ENCODE measurements at regions not wholly inside any gene's neighbourhood (a gene's known extent, or its start where the extent isn't known, plus 50 kb on each side); places are given as distances from the start of the nearest gene placed in this dataset.

- DNase-seq: no peak
Measured at GRCh38 chr5:152337484-152337883, 67.6 kb downstream of the NMUR2 start.

- no peak for DNase-seq
Measured at GRCh38 chr5:152335461-152335860, 69.6 kb downstream of the NMUR2 start.

- peak; percentile 43 for DNase-seq
Measured at GRCh38 chr5:152332716-152333460, 72.2 kb downstream of the NMUR2 start.

- DNase-seq: no peak
Measured at GRCh38 chr5:152331718-152332117, 73.4 kb downstream of the NMUR2 start.

GRCh38 chr5:152331006-152331405, 74.1 kb downstream of the NMUR2 start:
- DNase-seq: no peak

GRCh38 chr5:152329761-152330283, 75.3 kb downstream of the NMUR2 start:
- no peak for DNase-seq

- DNase-seq: peak; percentile 15
Measured at GRCh38 chr5:152329207-152329606, 75.9 kb downstream of the NMUR2 start.

- no peak for DNase-seq
Measured at GRCh38 chr5:152315942-152316341, 89.1 kb downstream of the NMUR2 start.

- no peak for DNase-seq
Measured at GRCh38 chr5:152314196-152314829, 90.8 kb downstream of the NMUR2 start.

- DNase-seq: no peak
Measured at GRCh38 chr5:152309926-152310450, 95.1 kb downstream of the NMUR2 start.

- DNase-seq: no peak
Measured at GRCh38 chr5:152306386-152306785, 98.7 kb downstream of the NMUR2 start.

GRCh38 chr5:152305525-152305924, 99.6 kb downstream of the NMUR2 start:
- DNase-seq: no peak

GRCh38 chr5:152303841-152304240, 101.2 kb downstream of the NMUR2 start:
- DNase-seq: no peak

- DNase-seq: no peak
Measured at GRCh38 chr5:152297866-152298265, 107.2 kb downstream of the NMUR2 start.

GRCh38 chr5:152293189-152293588, 111.9 kb downstream of the NMUR2 start:
- DNase-seq: no peak

GRCh38 chr5:152290181-152290580, 114.9 kb downstream of the NMUR2 start:
- no peak for DNase-seq

- no peak for DNase-seq
Measured at GRCh38 chr5:152288917-152289595, 116.0 kb downstream of the NMUR2 start.

- DNase-seq: no peak
Measured at GRCh38 chr5:152288499-152288898, 116.6 kb downstream of the NMUR2 start.

GRCh38 chr5:152285764-152286163, 119.3 kb downstream of the NMUR2 start:
- DNase-seq: no peak

GRCh38 chr5:152282331-152282730, 122.7 kb downstream of the NMUR2 start:
- no peak for DNase-seq

- DNase-seq: no peak
Measured at GRCh38 chr5:152277936-152278335, 127.1 kb downstream of the NMUR2 start.

- DNase-seq: no peak
Measured at GRCh38 chr5:152274224-152274623, 130.9 kb downstream of the NMUR2 start.

GRCh38 chr5:152271420-152271819, 133.7 kb downstream of the NMUR2 start:
- peak; percentile 25 for DNase-seq

- DNase-seq: no peak
Measured at GRCh38 chr5:152270096-152270495, 135.0 kb downstream of the NMUR2 start.
